Adrenal gland (tissue), 9 donors: ENCODE measurements at regions not wholly inside any gene's neighbourhood (a gene's known extent, or its start where the extent isn't known, plus 50 kb on each side); places are given as distances from the start of the nearest gene placed in this dataset.

Source experiments
- DNase-seq, 7 donors: peaks; one replicate each; pipeline ENCODE4 v3.0.0-alpha.2; 2019 to 2020
- H3K27ac ChIP-seq, 5 donors: fragments of 200-600 bp; sonication (generic) in 4 of 5; 1 replicate in 3 of 5; 2 replicates in 2 of 5; pipeline versions ENCODE4 v1.5.1 to v1.8.0; 2016 to 2020; ENCODE audit warnings: mild to moderate bottlenecking in 1 of 5
- H3K27me3 ChIP-seq: fragments of 200-600 bp; 2 replicates; pipeline ENCODE4 v1.8.0; 2021
- H3K36me3 ChIP-seq, 2 donors: fragments of 200-600 bp; replicated peaks in 1 of 2; 1 replicate in 1 of 2; 2 replicates in 1 of 2; pipeline versions ENCODE4 v1.5.1 to v1.8.0; 2018 to 2022
- H3K4me1 ChIP-seq, 2 donors: fragments of 200-600 bp; replicated peaks in 1 of 2; 1 replicate in 1 of 2; 2 replicates in 1 of 2; pipeline versions ENCODE4 v1.5.1 to v1.8.0; 2018 to 2021
- H3K4me3 ChIP-seq, 4 donors: fragments of 200-600 bp; sonication (generic) in 3 of 4; one replicate each; pipeline ENCODE4 v1.5.1; 2016 to 2018
- H3K9me3 ChIP-seq, 3 donors: fragments of 200-600 bp; sonication (generic) in 1 of 3; replicated peaks in 1 of 3; 1 replicate in 2 of 3; 2 replicates in 1 of 3; pipeline versions ENCODE4 v1.5.1 to v1.8.0; 2016 to 2021
- POLR2A ChIP-seq, 2 donors: fragments of 450-650 bp; IDR thresholded peaks; one replicate each; pipeline ENCODE4 v1.6.1; 2017; ENCODE audit warnings: antibody characterized with exemption in 2 of 2, mild to moderate bottlenecking in 2 of 2, moderate library complexity in 1 of 2
- WGBS, 4 donors: extraction: QIAGEN DNeasy Blood & Tissue Kit in 2 of 4; methylation state at CpG; one replicate each; pipeline versions ENCODE4 v1.1.5 to v1.1.7; 2013 to 2017; 5-methylcytosine and 5-hydroxymethylcytosine counted together
- intact Hi-C, 2 donors: fragments of 100-400 bp; cut with DNase I; formaldehyde crosslinking; loops; one replicate each; pipeline versions ENCODE4 v1.14.1 to v1.15.0; 2022 to 2023
- TF ChIP-seq, protein P1 (sequence below), 6 experiments: fragments of 450-650 bp in 4 of 6; fragments of 200-600 bp in 2 of 6; sonication (generic) in 1 of 6; IDR thresholded peaks; 1 replicate in 5 of 6; 2 replicates in 1 of 6; pipeline versions ENCODE4 v1.5.1 to v1.8.0; 2016 to 2021; ENCODE audit warnings: antibody characterized with exemption in 6 of 6, mild to moderate bottlenecking in 2 of 6, moderate library complexity in 1 of 6
- donor health status: healthy with polysubstance abuse.
- donor health status: Bipolar disorder and iron deficiency.
- donor health status: DM: yes; HTN: yes; CAD: no.
- donor health status: DM: no; HTN: no; CAD: no.
- donor health status: DM: no; HTN: no; CAD: no.

GRCh38 chr1:221268295-221268694, 389.1 kb downstream of the HLX start:
- no peaks in the 10 kb centered on the region for H3K27me3 ChIP-seq
- H3K27ac ChIP-seq, result no peak overlapping the region
- WGBS, 4 donors, result 81 to 92% (median 85%) methylated on average over 1 of the region's 1 CpG
- no peaks in the 10 kb centered on the region for H3K9me3 ChIP-seq
- intact Hi-C loops, result loop anchor here in 1 of 2 donors (10.0 kb wide), 1 partner anchor 167 kb away; no protein-coding TSS in a partner anchor
- no peaks in the 10 kb centered on the region for H3K4me1 ChIP-seq
- no peak for TF ChIP-seq POLR2A (IDR thresholded peaks at IDR 0.05)
- TF ChIP-seq, protein P1, sequence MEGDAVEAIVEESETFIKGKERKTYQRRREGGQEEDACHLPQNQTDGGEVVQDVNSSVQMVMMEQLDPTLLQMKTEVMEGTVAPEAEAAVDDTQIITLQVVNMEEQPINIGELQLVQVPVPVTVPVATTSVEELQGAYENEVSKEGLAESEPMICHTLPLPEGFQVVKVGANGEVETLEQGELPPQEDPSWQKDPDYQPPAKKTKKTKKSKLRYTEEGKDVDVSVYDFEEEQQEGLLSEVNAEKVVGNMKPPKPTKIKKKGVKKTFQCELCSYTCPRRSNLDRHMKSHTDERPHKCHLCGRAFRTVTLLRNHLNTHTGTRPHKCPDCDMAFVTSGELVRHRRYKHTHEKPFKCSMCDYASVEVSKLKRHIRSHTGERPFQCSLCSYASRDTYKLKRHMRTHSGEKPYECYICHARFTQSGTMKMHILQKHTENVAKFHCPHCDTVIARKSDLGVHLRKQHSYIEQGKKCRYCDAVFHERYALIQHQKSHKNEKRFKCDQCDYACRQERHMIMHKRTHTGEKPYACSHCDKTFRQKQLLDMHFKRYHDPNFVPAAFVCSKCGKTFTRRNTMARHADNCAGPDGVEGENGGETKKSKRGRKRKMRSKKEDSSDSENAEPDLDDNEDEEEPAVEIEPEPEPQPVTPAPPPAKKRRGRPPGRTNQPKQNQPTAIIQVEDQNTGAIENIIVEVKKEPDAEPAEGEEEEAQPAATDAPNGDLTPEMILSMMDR (IDR thresholded peaks at IDR 0.05), result no peak
- no peak for DNase-seq
- H3K36me3 ChIP-seq, result no peaks in the 10 kb centered on the region
- no peak overlapping the region for H3K4me3 ChIP-seq

DNA sequence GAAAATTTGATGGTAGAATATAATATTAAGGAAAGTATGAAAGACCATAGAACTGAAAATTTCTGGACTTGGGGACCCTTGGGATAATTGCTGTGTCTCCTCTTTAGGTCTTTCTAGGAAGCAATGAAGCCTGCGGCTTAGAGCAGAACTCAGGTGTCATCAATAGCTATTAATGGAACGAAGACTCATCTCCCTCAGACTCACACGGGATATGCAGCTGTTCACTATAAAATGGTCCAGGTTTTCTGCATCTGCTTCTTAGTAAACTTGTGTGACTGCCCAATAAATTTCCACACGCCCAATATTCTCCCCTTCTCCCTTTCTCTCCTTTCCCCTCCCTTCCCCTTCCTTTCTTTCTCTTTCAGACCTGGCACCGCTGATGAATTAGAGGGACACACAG, 392.5 kb downstream of the HLX start:
- Histone ChIP-seq H3K4me1 (no peaks in the 10 kb centered on the region), H3K27me3 (no peaks in the 10 kb centered on the region), H3K27ac (no peak overlapping the region), H3K36me3 (no peaks in the 10 kb centered on the region), H3K9me3 (no peaks in the 10 kb centered on the region), H3K4me3 (no peak overlapping the region)
- intact Hi-C loops, result no loop called here
- no peak for TF ChIP-seq POLR2A (IDR thresholded peaks at IDR 0.05)
- TF ChIP-seq, protein P1 (IDR thresholded peaks at IDR 0.05), result no peak
- no peak for DNase-seq
- 83 to 85% (median 84%) methylated on average over 5 of the region's 5 CpGs for WGBS, 4 donors

- Histone ChIP-seq H3K4me1 (no peaks in the 10 kb centered on the region), H3K4me3 (no peak overlapping the region), H3K9me3 (no peaks in the 10 kb centered on the region), H3K27ac (no peak overlapping the region), H3K36me3 (no peaks in the 10 kb centered on the region), H3K27me3 (no peaks in the 10 kb centered on the region)
- 70 to 86% (median 78%) methylated on average over 3 of the region's 3 CpGs for WGBS, 4 donors
- TF ChIP-seq, protein P1 (IDR thresholded peaks at IDR 0.05), result no peak
- no peak for TF ChIP-seq POLR2A (IDR thresholded peaks at IDR 0.05)
- intact Hi-C loops, result no loop called here
- DNase-seq, result no peak
Observed at GRCh38 chr1:221272940-221273339, 393.7 kb downstream of the HLX start.

DNA sequence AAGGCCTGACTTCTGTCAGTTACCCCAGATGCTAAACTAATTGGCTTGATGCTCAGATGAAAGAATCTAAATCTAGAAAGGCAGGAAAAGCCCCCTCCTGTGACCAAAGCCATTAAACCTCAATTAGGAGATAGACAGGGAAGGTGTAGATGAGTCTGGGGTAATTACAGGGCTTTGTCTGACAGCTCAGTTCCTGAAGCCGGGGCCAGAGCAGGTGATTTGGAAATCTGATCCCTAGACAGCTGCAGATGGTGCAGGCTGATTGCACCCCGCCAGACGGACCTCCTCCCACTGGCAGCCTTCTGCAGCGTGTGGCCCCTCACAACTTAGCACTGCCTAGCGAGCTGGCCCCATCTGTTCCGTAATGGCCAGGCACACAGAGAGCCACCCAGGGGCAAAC, 395.1 kb downstream of the HLX start:
- Histone ChIP-seq H3K27me3 (no peaks in the 10 kb centered on the region), H3K27ac (no peak overlapping the region), H3K4me1 (no peaks in the 10 kb centered on the region), H3K4me3 (no peak overlapping the region), H3K9me3 (no peaks in the 10 kb centered on the region), H3K36me3 (no peaks in the 10 kb centered on the region)
- 63 to 82% (median 66%) methylated on average over 3 to 6 of the region's 6 CpGs for WGBS, 4 donors
- DNase-seq, result no peak
- intact Hi-C loops, result no loop called here
- TF ChIP-seq, protein P1 (IDR thresholded peaks at IDR 0.05), result no peak
- no peak for TF ChIP-seq POLR2A (IDR thresholded peaks at IDR 0.05)
